ENCODE measurements at regions not wholly inside any gene's neighbourhood (a gene's known extent, or its start where the extent isn't known, plus 50 kb on each side); places are given as distances from the start of the nearest gene placed in this dataset.

DNA sequence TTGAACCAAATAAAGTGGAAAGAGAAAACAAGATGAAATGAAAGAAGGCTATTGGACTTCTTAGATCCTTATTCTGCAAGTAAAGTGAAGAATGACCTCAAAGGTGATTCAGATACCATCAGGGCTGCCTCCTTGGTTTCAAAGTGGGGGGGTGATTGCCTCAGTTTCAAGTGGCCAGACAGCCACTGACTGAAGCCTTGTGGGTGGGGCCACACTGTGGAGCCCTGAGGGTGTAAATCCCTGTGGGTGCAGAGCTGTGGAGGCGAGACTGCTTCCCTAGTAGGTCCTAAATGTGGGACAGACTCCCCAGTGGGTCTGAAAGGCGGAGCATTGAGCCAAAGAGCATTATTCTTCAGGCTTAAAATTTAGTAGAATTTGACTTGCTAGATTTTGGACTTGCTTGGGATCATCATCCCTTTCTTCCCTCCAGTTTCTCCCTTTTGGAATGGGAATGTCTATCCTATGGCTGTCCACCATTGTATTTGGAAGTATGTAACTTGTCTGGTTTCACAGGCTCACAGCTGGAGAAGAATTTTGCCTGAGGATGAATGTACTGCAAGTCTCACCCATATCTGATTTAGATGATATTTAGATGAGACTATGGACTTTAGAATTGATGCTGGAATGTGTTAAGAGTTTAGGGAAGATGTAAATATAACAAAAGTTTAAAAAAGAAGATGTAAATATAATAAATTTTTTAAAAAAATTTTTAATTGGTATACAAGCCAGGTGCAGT is 71.6 kb upstream of the SOX13 start:
- TF ChIP-seq POLR2A (IDR thresholded peaks at IDR 0.05): no peak
- TF ChIP-seq, protein P1, sequence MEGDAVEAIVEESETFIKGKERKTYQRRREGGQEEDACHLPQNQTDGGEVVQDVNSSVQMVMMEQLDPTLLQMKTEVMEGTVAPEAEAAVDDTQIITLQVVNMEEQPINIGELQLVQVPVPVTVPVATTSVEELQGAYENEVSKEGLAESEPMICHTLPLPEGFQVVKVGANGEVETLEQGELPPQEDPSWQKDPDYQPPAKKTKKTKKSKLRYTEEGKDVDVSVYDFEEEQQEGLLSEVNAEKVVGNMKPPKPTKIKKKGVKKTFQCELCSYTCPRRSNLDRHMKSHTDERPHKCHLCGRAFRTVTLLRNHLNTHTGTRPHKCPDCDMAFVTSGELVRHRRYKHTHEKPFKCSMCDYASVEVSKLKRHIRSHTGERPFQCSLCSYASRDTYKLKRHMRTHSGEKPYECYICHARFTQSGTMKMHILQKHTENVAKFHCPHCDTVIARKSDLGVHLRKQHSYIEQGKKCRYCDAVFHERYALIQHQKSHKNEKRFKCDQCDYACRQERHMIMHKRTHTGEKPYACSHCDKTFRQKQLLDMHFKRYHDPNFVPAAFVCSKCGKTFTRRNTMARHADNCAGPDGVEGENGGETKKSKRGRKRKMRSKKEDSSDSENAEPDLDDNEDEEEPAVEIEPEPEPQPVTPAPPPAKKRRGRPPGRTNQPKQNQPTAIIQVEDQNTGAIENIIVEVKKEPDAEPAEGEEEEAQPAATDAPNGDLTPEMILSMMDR (IDR thresholded peaks at IDR 0.05): no peak
